Hematopoietic multipotent progenitor cell treated with erythropoietin and hydrocortisone succinate and interleukin-3 and kit ligand, for 17 days (in vitro differentiated cells): ENCODE measurements at regions not wholly inside any gene's neighbourhood (a gene's known extent, or its start where the extent isn't known, plus 50 kb on each side); places are given as distances from the start of the nearest gene placed in this dataset.

Experiments used
- DNase-seq: peaks from one replicate; pipeline ENCODE4 v3.0.0-alpha.2; 2015; ENCODE audit warnings: low spot score

GRCh38 chr2:147110962-147111361 is 733.9 kb upstream of the ACVR2A start:
- no peak for DNase-seq

DNA sequence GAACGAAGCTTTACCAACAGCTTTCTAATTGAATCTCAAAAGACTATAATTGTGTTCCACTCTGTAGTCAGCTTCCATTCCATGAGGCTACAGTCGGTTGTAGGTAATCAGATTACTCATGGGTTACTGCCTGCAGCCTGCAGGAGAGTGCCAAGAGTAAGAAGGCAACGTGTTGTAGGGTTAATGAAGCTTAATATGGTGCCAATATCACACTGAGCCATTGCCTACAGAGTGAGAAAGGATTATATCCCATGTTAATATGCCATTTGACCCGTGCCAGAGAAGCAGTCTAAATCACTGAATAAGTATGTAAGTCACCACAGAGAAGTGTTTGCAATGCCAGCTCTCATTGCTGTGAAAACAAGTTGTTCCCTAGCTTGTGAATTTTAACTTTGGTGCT is 734.5 kb upstream of the ACVR2A start:
- DNase-seq = no peak

- DNase-seq = no peak
Measured at GRCh38 chr2:147109291-147109690, 735.5 kb upstream of the ACVR2A start.

DNA sequence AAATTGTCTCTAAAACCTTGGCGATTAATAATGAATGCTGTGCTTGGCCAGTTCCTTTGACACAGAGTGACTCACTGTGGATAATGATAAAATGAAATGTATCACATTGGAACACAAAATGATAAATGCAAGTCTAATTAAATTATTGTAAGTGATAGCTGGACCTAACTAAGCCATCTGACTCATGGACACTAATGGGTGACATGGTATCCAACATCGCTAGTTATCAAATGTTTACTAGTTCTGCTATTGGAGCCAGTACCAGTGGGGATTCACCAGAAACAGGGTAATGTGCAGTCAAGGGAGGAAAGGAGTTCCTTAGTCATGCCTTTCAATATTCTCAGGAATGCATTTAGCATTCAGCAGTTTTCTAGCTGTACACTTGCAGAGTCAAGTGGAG is 736.3 kb upstream of the ACVR2A start:
- DNase-seq = no peak

GRCh38 chr2:147101941-147102790 is 742.7 kb upstream of the ACVR2A start:
- no peak for DNase-seq

DNA sequence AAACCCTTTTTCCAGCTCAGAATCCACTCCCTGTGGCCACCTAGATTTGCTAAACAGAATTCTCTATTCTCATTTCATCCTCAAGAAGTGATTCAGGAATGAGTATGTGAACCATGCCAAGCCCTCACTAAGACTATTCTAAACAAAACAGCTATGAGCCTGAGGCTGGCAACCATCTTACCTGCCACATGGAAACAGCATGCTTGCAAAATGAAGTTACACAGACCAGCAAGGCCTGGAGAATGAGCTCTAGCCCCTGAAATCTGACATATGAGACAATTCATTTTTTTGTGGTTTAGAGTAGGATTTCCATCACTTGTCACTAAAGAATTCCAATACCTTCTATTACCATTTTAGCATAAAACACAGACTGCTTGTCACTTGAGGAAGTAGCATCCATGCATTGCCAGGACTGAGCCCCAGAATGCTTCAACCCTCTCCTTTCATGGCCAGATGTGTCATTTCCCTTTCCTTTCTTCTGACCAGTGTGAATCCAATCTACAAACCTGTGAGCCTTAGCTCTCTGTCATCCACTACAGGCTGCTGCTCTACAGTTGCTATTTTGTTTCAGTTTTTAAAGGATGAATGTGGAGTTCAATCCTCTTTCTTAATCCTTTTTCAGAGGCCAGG is 744.3 kb upstream of the ACVR2A start:
- no peak for DNase-seq

GRCh38 chr2:147099845-147100244 is 745.0 kb upstream of the ACVR2A start:
- DNase-seq = no peak

GRCh38 chr2:147098940-147099339 is 745.9 kb upstream of the ACVR2A start:
- DNase-seq = no peak

DNA sequence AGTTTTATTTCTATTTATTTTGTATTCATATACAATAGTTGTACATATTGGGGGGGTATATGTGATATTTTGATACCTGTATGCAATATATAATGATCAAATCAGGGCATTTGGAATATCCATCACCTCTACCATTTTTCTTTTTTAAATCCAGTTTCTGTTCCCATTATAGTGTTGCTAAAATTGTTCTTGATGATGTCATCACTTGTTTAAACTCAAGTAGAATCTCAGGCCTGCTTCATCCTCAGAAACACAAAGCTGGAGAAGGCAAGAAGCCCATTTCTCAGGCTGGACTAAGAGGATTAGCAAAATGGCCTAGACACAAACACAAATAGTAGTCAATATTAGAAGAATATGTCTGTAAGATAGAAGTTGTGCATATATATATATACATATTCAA is 747.1 kb upstream of the ACVR2A start:
- no peak for DNase-seq

DNA sequence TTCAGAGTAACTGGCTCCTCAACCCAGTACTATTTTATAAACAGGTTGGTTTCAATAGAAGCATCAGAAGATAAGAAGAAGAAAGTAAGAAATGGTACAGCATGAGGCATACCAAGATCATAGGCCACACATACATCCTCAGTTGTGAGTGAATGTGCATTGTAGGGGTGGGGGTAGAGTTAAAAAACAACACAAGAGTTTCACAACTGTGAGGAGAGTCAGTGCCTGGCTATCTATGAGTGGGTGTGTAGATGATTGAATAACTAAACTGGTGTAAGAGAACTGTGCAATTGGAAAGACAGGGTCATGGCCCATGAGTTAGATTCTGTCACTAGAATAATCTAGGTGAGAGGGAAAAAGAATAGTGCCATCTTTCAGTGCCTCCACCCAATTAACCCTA is 748.2 kb upstream of the ACVR2A start:
- no peak for DNase-seq

- DNase-seq = no peak
Measured at GRCh38 chr2:147095376-147095775, 749.5 kb upstream of the ACVR2A start.

DNA sequence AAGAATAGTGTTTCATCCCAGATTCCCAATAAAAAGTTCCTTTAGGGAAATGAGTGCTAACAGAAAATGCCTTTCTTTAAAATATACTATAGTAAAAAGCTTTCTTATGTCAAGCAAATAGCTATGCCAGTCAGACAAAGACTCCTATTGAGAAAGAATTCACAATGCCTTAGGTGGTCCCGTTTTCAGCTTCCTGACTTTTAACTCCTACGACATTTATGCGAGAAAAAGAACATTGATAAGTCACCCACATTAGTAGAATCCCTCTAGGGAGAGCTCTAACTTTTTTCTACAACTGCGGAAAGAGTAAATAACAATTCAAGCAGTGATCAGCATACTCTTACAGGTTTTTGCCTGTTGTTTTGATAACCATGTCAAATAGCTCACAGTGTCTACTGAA is 750.8 kb upstream of the ACVR2A start:
- no peak for DNase-seq

DNA sequence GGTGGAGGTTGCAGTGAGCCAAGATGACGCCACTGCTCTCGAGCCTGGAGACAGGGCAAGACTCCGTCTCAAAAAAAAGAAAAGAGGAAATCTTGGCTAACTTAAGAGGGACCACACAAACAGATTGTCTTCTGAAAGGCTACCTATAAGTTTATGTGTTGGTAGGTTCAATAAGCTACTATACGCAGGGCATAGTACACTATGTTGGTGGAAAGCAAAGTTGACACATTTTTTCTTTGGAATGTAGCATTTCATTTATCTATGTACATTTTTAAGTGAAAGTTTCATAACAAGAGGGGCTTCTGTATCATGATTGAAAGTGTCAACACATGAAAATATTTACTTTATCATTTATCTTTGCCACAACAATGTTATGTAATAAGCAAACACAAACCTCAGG is 752.6 kb upstream of the ACVR2A start:
- DNase-seq = no peak

DNA sequence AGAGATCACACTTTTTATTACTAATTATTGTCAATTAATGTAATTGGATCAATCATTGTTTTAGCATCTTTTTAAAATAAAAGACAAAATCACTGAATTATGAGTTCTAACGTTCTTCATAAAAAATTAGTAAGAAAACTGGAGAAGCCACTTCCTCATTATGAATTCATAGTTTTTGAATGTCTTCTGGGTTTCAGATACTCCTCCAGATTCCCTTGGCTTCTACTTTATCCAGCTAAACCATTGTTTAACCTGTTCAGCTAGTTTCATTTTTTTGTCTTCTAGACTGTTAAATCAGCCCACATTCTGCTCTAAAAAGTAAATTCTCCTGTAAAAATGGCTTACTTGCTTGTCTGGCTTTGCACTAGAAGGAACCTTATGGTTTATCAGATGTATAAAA is 753.4 kb upstream of the ACVR2A start:
- DNase-seq = no peak

- no peak for DNase-seq
Measured at GRCh38 chr2:147088871-147089270, 756.0 kb upstream of the ACVR2A start.

- no peak for DNase-seq
Measured at GRCh38 chr2:147086715-147087114, 758.1 kb upstream of the ACVR2A start.

- no peak for DNase-seq
Measured at GRCh38 chr2:147083664-147084063, 761.2 kb upstream of the ACVR2A start.

- peak; percentile 15 for DNase-seq
Measured at GRCh38 chr2:147082850-147083522, 761.8 kb upstream of the ACVR2A start.

- DNase-seq = no peak
Measured at GRCh38 chr2:147081831-147082230, 763.0 kb upstream of the ACVR2A start.

GRCh38 chr2:147076634-147077033 is 768.2 kb upstream of the ACVR2A start:
- DNase-seq = no peak

DNA sequence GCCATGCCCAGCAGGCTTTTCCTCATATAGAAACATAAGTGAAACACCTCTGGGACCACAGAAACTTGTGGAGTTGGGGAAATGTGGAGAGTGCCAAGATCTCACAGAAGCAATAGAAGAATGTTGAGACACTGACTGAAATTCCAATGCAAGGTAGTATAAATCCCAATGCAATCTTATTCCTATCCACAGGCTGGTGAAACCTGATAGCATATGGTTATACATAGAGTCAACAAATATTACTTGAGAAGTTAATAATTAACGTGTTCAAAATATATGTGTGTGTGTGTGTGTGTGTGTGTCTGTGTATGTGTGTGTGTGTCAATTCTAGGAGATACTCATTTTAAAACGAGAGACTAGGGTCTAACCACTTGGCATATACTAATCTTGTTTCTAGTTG is 776.8 kb upstream of the ACVR2A start:
- DNase-seq = no peak

DNA sequence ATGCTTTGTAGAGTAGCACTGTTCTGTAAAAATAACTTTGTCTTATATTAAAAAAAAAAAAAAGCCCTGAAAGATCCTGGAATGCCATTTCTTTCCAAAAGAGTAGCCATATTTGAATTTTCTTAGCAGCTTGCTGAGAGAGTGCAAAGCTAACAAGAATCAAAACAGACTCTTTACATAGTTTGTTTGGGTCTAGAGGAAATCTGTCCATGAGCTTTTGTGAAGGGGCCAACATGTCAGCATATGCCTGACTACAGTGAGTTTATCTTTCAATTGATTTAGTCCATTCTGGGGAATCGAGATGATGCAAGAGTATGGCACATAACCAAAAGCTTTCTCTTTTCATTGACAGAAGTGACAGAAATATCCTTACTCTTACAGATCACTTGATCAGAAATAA is 777.7 kb upstream of the ACVR2A start:
- no peak for DNase-seq

DNA sequence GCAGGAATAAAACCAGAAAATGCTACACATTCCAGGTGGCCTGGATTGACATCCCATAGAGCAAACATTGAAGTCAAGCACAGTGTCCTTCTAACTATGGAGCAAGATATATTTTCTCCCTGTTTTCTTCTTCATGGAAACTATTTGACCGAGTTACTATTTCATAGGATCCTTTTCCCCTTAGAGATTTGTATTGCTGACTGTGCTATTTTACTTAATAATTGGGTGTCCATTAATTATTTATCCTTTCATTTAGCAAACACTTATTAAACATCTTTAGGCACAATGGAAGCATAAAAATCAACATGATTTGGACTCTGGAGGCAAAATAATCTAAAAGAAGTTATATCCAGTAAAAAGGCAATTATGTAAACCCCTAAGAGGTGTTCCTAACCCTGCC is 782.8 kb upstream of the ACVR2A start:
- DNase-seq = no peak
